Trophoblast cell (in vitro differentiated cells and primary cell): ENCODE measurements at regions not wholly inside any gene's neighbourhood (a gene's known extent, or its start where the extent isn't known, plus 50 kb on each side); places are given as distances from the start of the nearest gene placed in this dataset.

Experiments used
- DNase-seq, 2 donors: peaks; one replicate each; pipeline ENCODE4 v3.0.0-alpha.2; 2016
- H2AFZ ChIP-seq: 2 replicates; pipeline ENCODE4 v1.6.1; 2013; ENCODE audit warnings: low read length, moderate library complexity, mild to moderate bottlenecking; ENCODE audit not compliant: insufficient read depth, poor library complexity
- H2AK5ac ChIP-seq: 2 replicates; pipeline ENCODE4 v1.6.1; 2013; ENCODE audit warnings: mild to moderate bottlenecking, low read length
- H2BK120ac ChIP-seq: 2 replicates; pipeline ENCODE4 v1.6.1; 2013; ENCODE audit warnings: low read length, mild to moderate bottlenecking, moderate library complexity; ENCODE audit not compliant: insufficient read depth, poor library complexity
- H2BK12ac ChIP-seq: 2 replicates; pipeline ENCODE4 v1.6.1; 2013; ENCODE audit warnings: mild to moderate bottlenecking, low read length, moderate library complexity
- H2BK5ac ChIP-seq: 2 replicates; pipeline ENCODE4 v1.6.1; 2013; ENCODE audit warnings: low read length, low read depth, moderate library complexity, mild to moderate bottlenecking; ENCODE audit not compliant: poor library complexity
- H3K14ac ChIP-seq: 2 replicates; pipeline ENCODE4 v1.6.1; 2013; ENCODE audit warnings: mild to moderate bottlenecking, low read length
- H3K18ac ChIP-seq: 2 replicates; pipeline ENCODE4 v1.6.1; 2013; ENCODE audit warnings: mild to moderate bottlenecking, low read length
- H3K23ac ChIP-seq: 2 replicates; pipeline ENCODE4 v1.6.1; 2013; ENCODE audit warnings: low read length
- H3K27ac ChIP-seq: 2 replicates; pipeline ENCODE4 v1.5.1; 2013; ENCODE audit warnings: low read depth, mild to moderate bottlenecking, inconsistent platforms, low read length, moderate library complexity
- H3K27me3 ChIP-seq: 2 replicates; pipeline ENCODE4 v1.6.1; 2013; ENCODE audit warnings: inconsistent platforms, mild to moderate bottlenecking, low read length, moderate library complexity; ENCODE audit not compliant: insufficient read depth
- H3K36me3 ChIP-seq, 2 experiments: 1 replicate in 1 of 2; 2 replicates in 1 of 2; pipeline ENCODE4 v1.6.1; 2013; ENCODE audit warnings: low read length in 2 of 2, mild to moderate bottlenecking in 2 of 2, moderate library complexity in 1 of 2; ENCODE audit not compliant: insufficient read depth in 2 of 2, control insufficient read depth in 1 of 2
- H3K4ac ChIP-seq: 2 replicates; pipeline ENCODE4 v1.6.1; 2013; ENCODE audit warnings: low read depth, mild to moderate bottlenecking, low read length, moderate library complexity
- H3K4me1 ChIP-seq, 2 experiments: 1 replicate in 1 of 2; 2 replicates in 1 of 2; pipeline ENCODE4 v1.6.1; 2013; ENCODE audit warnings: low read length in 2 of 2, mild to moderate bottlenecking in 2 of 2, moderate library complexity in 1 of 2; ENCODE audit not compliant: insufficient read depth in 2 of 2, control insufficient read depth in 1 of 2
- H3K4me2 ChIP-seq: 2 replicates; pipeline ENCODE4 v1.6.1; 2013; ENCODE audit warnings: inconsistent platforms, mild to moderate bottlenecking, low read length, moderate library complexity
- H3K4me3 ChIP-seq: 2 replicates; pipeline ENCODE4 v1.5.1; 2013; ENCODE audit warnings: mild to moderate bottlenecking, low read depth, low read length, inconsistent platforms
- H3K79me1 ChIP-seq: one replicate; pipeline ENCODE4 v1.6.1; 2013; ENCODE audit warnings: low read length
- H3K79me2 ChIP-seq: 2 replicates; pipeline ENCODE4 v1.6.1; 2013; ENCODE audit warnings: low read length, mild to moderate bottlenecking; ENCODE audit not compliant: control insufficient read depth, insufficient read depth, poor library complexity
- H3K9ac ChIP-seq: 2 replicates; pipeline ENCODE4 v1.6.1; 2013; ENCODE audit warnings: mild to moderate bottlenecking, low read length
- H3K9me3 ChIP-seq: 2 replicates; pipeline ENCODE4 v1.6.1; 2013; ENCODE audit warnings: low read depth, mild to moderate bottlenecking, control low read depth, inconsistent platforms, low read length; ENCODE audit not compliant: insufficient read depth
- H4K12ac ChIP-seq: 2 replicates; pipeline ENCODE4 v1.6.1; 2013; ENCODE audit warnings: low read depth, mild to moderate bottlenecking, low read length, moderate library complexity
- H4K8ac ChIP-seq: 2 replicates; pipeline ENCODE4 v1.6.1; 2013; ENCODE audit warnings: low read depth, mild to moderate bottlenecking, low read length, moderate library complexity
- H4K91ac ChIP-seq: one replicate; pipeline ENCODE4 v1.6.1; 2013; ENCODE audit warnings: low read depth, mild to moderate bottlenecking, low read length, moderate library complexity
- WGBS: extraction: QIAGEN DNeasy Blood & Tissue Kit; methylation state at CpG from one replicate; pipeline ENCODE4 v1.1.7; 2013; ENCODE audit warnings: missing lambda C conversion rate; ENCODE audit not compliant: insufficient read length, insufficient coverage; ENCODE audit errors: extremely low coverage; 5-methylcytosine and 5-hydroxymethylcytosine counted together

DNA sequence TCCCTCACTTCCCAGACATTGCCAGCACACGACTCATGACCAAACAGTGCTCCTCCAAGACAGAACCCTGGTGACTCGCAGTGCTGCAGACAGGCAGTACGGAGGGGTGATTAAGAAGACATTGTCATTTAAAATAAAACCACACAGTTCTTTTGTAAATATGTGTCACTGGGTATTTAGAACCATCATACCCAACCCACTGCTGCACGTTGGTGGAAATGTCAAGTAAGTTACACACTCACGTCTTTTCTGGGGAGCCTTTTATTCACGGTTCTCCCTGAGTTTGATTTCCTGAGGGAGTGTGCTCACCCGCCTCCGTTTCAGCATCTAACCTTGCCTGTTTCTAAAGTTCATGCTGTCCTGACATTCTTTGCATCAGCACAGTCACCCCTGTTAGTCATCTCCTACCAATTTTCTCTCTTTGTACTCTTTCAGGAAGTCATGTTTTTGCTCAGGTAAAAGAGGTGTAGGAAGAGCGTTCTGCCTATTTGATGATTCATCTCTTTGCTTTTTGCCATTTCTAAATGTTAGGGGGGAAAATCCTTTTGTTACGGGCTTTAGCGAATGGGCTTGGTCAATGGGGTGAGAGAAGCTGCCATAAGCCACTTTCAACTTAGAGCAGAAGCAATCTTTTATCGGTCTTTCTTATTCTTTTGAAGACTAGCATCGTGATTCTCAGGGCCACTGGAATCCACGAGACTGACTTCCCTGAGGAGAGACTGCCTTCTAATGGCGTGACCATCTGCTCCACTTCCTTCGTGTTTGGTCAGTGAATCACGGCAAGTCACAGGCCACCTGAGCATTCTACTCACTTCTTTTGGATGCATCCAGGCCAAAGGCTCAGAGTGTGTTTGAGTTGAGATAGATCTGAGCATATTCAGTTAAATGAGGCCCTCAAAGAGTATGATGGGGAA is 512.8 kb upstream of the JARID2 start:
- Histone ChIP-seq H3K4me1 (peaks cover 11 to 15% of the 10 kb centered on the region in 2 experiments), H3K9ac (no peak overlapping the region), H4K8ac (peak overlapping the region; percentile 53), H3K79me2 (no peaks in the 10 kb centered on the region), H3K14ac (no peak overlapping the region), H3K4me3 (no peak overlapping the region), H3K4me2 (peak overlapping the region; percentile 13), H3K18ac (no peak overlapping the region), H2AK5ac (no peak overlapping the region), H4K91ac (peak overlapping the region; percentile 30), H3K23ac (no peak overlapping the region), H2BK120ac (peak overlapping the region; percentile 35), H2BK5ac (peak overlapping the region; percentile 21), H4K12ac (no peak overlapping the region), H3K79me1 (peaks cover 9% of the 10 kb centered on the region), H2BK12ac (peak overlapping the region; percentile 41), H3K27ac (peak overlapping the region; percentile 80), H3K27me3 (no peaks in the 10 kb centered on the region), H3K36me3 (no peaks in the 10 kb centered on the region), H3K4ac (peak overlapping the region; percentile 12), H3K9me3 (no peaks in the 10 kb centered on the region), H2AFZ (no peak overlapping the region)
- DNase-seq = peak; percentile 84 to 89
- WGBS = no CpG with 5 or more reads among the region's 17 CpGs

DNA sequence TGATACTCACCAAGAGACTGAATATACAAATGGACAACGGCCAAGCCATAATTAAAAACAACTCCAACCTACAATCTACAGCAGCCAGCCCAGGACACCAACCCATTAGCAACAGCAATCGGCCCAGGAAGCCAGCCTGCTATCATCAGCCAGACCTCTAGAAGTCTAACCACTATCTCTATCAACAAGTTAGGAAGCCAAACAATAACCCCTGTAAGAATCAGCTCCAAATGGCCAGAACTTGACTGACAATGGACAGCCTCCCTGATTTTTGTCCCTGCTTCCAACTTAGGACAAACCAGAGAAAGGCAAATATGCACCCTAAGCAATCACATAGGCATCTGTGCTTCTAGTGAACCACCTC is 511.8 kb upstream of the JARID2 start:
- peak overlapping the region; percentile 22 for H2AK5ac ChIP-seq
- H2BK5ac ChIP-seq = peak overlapping the region; percentile 20
- H2BK12ac ChIP-seq = peak overlapping the region; percentile 51
- no peak overlapping the region for H3K23ac ChIP-seq
- H4K12ac ChIP-seq = no peak overlapping the region
- H3K4me1 ChIP-seq = peaks cover 11 to 15% of the 10 kb centered on the region in 2 experiments
- H4K8ac ChIP-seq = no peak overlapping the region
- no peak overlapping the region for H3K18ac ChIP-seq
- peak overlapping the region; percentile 34 for H3K14ac ChIP-seq
- no peak overlapping the region for H3K4me3 ChIP-seq
- H3K27me3 ChIP-seq = no peaks in the 10 kb centered on the region
- H3K79me1 ChIP-seq = peaks cover 9% of the 10 kb centered on the region
- no peak overlapping the region for H2AFZ ChIP-seq
- no peak overlapping the region for H3K9ac ChIP-seq
- H3K9me3 ChIP-seq = no peaks in the 10 kb centered on the region
- no peaks in the 10 kb centered on the region for H3K79me2 ChIP-seq
- H3K4ac ChIP-seq = no peak overlapping the region
- WGBS = no CpG with 5 or more reads among the region's 2 CpGs
- no peak overlapping the region for H3K27ac ChIP-seq
- H3K4me2 ChIP-seq = no peak overlapping the region
- DNase-seq = no peak
- no peaks in the 10 kb centered on the region for H3K36me3 ChIP-seq
- peak overlapping the region; percentile 5 for H2BK120ac ChIP-seq
- H4K91ac ChIP-seq = peak overlapping the region; percentile 32

GRCh38 chr6:14734416-14735340 is 511.2 kb upstream of the JARID2 start:
- Histone ChIP-seq H3K14ac (peak overlapping the region; percentile 34), H2BK120ac (no peak overlapping the region), H3K4ac (no peak overlapping the region), H2BK5ac (peak overlapping the region; percentile 20), H4K12ac (no peak overlapping the region), H4K8ac (no peak overlapping the region), H3K23ac (no peak overlapping the region), H3K9me3 (no peaks in the 10 kb centered on the region), H3K18ac (no peak overlapping the region), H3K79me1 (peaks cover 9% of the 10 kb centered on the region), H3K4me3 (no peak overlapping the region), H3K9ac (no peak overlapping the region), H3K27me3 (no peaks in the 10 kb centered on the region), H3K36me3 (no peaks in the 10 kb centered on the region), H3K4me1 (peaks cover 11 to 15% of the 10 kb centered on the region in 2 experiments), H3K27ac (no peak overlapping the region), H3K4me2 (no peak overlapping the region), H2BK12ac (peak overlapping the region; percentile 81), H3K79me2 (no peaks in the 10 kb centered on the region), H2AK5ac (peak overlapping the region; percentile 22), H4K91ac (peak overlapping the region; percentile 32), H2AFZ (no peak overlapping the region)
- DNase-seq = peak; percentile 63 to 75
- WGBS = no CpG with 5 or more reads among the region's 5 CpGs

DNA sequence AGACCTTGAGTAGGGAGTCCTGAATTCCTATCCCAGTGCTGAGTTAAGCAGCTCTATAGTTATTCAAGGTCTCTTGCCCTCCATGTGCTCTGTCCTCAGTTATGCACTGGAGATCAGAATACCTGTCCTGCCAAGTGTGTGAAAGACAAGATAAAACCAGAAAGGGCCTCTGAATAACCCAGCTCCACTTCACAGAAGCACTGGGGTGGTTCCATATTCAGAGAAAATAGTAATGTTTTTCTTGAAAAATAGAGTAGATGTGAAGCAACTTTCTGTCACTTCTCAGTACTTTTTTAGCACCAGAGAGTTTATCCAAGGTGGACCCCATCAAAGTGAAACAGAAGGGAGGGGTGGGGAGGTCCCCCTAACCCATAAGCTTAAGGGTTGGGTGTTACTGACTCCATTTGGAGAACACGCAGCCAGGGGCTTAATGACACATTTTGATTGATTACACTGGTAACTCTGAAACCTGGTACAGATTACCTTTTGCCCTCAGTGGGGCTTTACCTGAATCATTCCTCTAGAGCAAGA is 509.8 kb upstream of the JARID2 start:
- Histone ChIP-seq H3K79me2 (no peaks in the 10 kb centered on the region), H2AK5ac (no peak overlapping the region), H3K9me3 (no peaks in the 10 kb centered on the region), H3K79me1 (peaks cover 9% of the 10 kb centered on the region), H3K27ac (no peak overlapping the region), H3K18ac (no peak overlapping the region), H2BK12ac (no peak overlapping the region), H3K9ac (no peak overlapping the region), H3K36me3 (no peaks in the 10 kb centered on the region), H3K4me2 (no peak overlapping the region), H3K4me3 (no peak overlapping the region), H3K4me1 (peaks cover 11 to 15% of the 10 kb centered on the region in 2 experiments), H2BK120ac (no peak overlapping the region), H3K4ac (no peak overlapping the region), H4K91ac (no peak overlapping the region), H3K14ac (no peak overlapping the region), H3K27me3 (no peaks in the 10 kb centered on the region), H2AFZ (no peak overlapping the region), H4K12ac (no peak overlapping the region), H2BK5ac (no peak overlapping the region), H3K23ac (no peak overlapping the region), H4K8ac (no peak overlapping the region)
- no CpG with 5 or more reads among the region's 1 CpG for WGBS
- no peak for DNase-seq
